ENCODE measurements at regions not wholly inside any gene's neighbourhood (a gene's known extent, or its start where the extent isn't known, plus 50 kb on each side); places are given as distances from the start of the nearest gene placed in this dataset.
"Not testable (repeated sequence)": the region's sequence is repeated elsewhere in the genome, so short reads cannot be mapped to it uniquely, and the experiment has no call there.

- Mint-ChIP-seq H3K27ac (no peak overlapping the region), H3K4me1 (no peaks in the 10 kb centered on the region), H3K27me3 (peaks cover 2% of the 10 kb centered on the region), H3K36me3 (ENCODE audit: low read depth) (no peaks in the 10 kb centered on the region), H3K4me3 (no peak overlapping the region), H3K9me3 (no peaks in the 10 kb centered on the region)
- no peak for DNase-seq
- intact Hi-C loops (cut with micrococcal nuclease): no loop called here
Observed at GRCh38 chr6:85772641-85773040, 130.0 kb upstream of the SYNCRIP start.

DNA sequence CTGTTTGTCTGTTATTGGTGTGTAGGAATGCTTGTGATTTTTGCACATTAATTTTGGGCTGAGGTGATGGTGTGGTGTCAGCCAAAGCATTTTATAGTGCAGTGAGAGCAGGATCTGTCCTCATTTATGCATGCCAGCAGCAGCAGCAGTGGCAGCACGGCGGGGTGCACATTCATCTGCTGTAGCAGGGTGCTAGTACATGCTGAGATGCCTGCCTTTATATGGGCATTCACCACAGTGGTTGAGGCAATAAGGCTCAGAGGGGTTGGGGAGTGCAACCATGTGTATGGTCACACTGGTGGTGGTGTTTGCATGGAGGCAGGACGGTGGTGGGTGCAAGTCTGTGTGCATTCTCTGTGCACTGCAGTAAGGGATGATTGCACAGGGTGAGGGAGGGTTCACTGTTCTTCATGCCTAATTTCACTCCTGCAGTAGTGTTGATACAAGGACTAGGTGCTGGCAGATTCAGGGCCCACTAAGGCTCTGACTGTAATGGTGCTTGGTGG is 129.3 kb upstream of the SYNCRIP start:
- H3K4me3 Mint-ChIP-seq: no peak overlapping the region
- no peaks in the 10 kb centered on the region for H3K4me1 Mint-ChIP-seq
- no peaks in the 10 kb centered on the region for H3K36me3 Mint-ChIP-seq (ENCODE audit: low read depth)
- no peaks in the 10 kb centered on the region for H3K9me3 Mint-ChIP-seq
- intact Hi-C loops (cut with micrococcal nuclease): no loop called here
- DNase-seq: no peak
- H3K27me3 Mint-ChIP-seq: peaks cover 2% of the 10 kb centered on the region
- H3K27ac Mint-ChIP-seq: no peak overlapping the region

DNA sequence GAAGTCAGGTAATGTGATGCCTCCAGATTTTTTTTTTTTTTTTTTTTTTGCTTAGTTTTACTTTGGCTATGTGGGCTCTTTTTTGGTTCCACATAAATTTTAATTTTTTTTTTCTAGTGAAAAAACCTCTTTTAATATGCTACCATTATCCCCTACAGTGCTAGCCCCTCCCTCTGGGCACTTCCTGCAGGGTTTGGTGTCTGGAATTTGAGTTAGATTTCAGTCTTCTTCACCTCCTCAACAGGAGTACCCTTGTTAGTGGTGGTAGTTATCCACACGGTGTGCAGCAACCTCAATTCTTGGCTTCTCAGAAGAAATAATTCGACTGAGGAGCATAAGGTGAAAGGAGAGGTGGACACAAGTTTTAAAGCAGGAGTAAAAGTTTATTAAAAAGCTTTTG is 128.8 kb upstream of the SYNCRIP start:
- Mint-ChIP-seq H3K27me3 (peaks cover 2% of the 10 kb centered on the region), H3K27ac (no peak overlapping the region), H3K36me3 (ENCODE audit: low read depth) (no peaks in the 10 kb centered on the region), H3K4me3 (no peak overlapping the region), H3K4me1 (no peaks in the 10 kb centered on the region), H3K9me3 (no peaks in the 10 kb centered on the region)
- no peak for DNase-seq
- intact Hi-C loops (cut with micrococcal nuclease): no loop called here

- no peak for DNase-seq
- Mint-ChIP-seq H3K27ac (no peak overlapping the region), H3K4me1 (no peaks in the 10 kb centered on the region), H3K27me3 (peaks cover 4% of the 10 kb centered on the region), H3K36me3 (ENCODE audit: low read depth) (no peaks in the 10 kb centered on the region), H3K9me3 (no peaks in the 10 kb centered on the region), H3K4me3 (no peak overlapping the region)
- intact Hi-C loops (cut with micrococcal nuclease): no loop called here
Observed at GRCh38 chr6:85764844-85765243, 122.2 kb upstream of the SYNCRIP start.

- Mint-ChIP-seq H3K4me1 (no peaks in the 10 kb centered on the region), H3K36me3 (ENCODE audit: low read depth) (no peaks in the 10 kb centered on the region), H3K9me3 (no peaks in the 10 kb centered on the region), H3K4me3 (no peak overlapping the region), H3K27ac (no peak overlapping the region), H3K27me3 (peaks cover 10% of the 10 kb centered on the region)
- intact Hi-C loops (cut with micrococcal nuclease): loop anchor here (5.0 kb wide), 2 partner anchors 1100 to 1270 kb away; no protein-coding TSS in a partner anchor
- no peak for DNase-seq
Observed at GRCh38 chr6:85756982-85757381, 114.3 kb upstream of the SYNCRIP start.

DNA sequence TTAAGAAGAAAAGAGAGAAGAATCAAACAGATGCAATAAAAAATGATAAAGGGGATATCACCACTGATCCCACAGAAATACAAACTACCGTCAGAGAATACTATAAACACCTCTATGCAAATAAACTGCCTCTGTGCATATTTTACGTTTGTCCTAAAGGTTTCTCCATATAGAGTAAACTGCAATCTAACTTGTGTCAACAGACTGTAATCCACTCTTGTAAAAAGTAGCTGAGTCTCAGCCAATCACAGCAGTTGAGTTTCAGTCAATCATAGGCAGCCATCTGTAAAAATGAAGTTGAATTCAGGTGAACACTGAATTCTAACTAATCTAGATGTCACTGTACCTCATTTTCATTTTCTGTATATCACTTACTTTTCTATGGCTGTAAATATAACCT is 112.2 kb upstream of the SYNCRIP start:
- Mint-ChIP-seq H3K4me3 (no peak overlapping the region), H3K27me3 (peaks cover 6% of the 10 kb centered on the region), H3K36me3 (ENCODE audit: low read depth) (no peaks in the 10 kb centered on the region), H3K27ac (no peak overlapping the region), H3K9me3 (no peaks in the 10 kb centered on the region), H3K4me1 (no peaks in the 10 kb centered on the region)
- intact Hi-C loops (cut with micrococcal nuclease): loop anchor here (5.0 kb wide), 2 partner anchors 1102 to 1272 kb away; no protein-coding TSS in a partner anchor
- DNase-seq: no peak

GRCh38 chr6:85752602-85753001 is 109.9 kb upstream of the SYNCRIP start:
- H3K4me3 Mint-ChIP-seq: no peak overlapping the region
- DNase-seq: no peak
- intact Hi-C loops (cut with micrococcal nuclease): no loop called here
- peaks cover 4% of the 10 kb centered on the region for H3K27me3 Mint-ChIP-seq
- no peaks in the 10 kb centered on the region for H3K9me3 Mint-ChIP-seq
- no peaks in the 10 kb centered on the region for H3K4me1 Mint-ChIP-seq
- no peaks in the 10 kb centered on the region for H3K36me3 Mint-ChIP-seq (ENCODE audit: low read depth)
- H3K27ac Mint-ChIP-seq: no peak overlapping the region

DNA sequence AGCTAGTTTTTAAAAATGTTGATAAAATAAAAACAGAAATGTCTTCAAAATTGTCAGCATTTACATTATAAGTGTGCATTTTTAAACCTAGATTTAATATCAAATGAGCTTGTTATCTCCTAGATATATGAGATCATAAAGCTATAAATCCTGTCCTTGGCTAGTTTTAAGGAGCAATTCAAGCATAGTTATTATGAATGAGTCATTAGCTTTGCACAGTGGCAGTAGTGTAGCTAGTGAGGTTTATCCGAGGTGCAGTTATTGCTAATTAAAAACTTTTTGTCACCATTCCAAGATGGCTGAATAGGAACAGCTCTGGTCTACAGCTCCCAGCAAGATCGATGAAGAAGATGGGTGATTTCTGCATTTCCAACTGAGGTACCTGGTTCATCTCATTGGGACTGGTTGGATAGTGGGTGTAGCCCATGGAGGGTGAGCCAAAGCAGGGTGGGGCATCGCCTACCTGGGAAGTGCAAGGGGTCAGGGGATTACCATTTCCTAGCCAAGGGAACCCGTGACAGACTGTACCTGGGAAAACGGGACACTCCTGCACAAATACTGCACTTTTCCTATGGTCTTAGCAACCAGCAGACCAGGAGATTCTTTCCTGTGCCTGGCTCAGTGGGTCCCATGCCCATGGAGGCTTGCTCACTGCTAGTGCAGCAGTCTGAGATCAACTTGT is 108.8 kb upstream of the SYNCRIP start:
- H3K4me3 Mint-ChIP-seq: no peak overlapping the region
- H3K27ac Mint-ChIP-seq: no peak overlapping the region
- H3K36me3 Mint-ChIP-seq (ENCODE audit: low read depth): no peaks in the 10 kb centered on the region
- H3K27me3 Mint-ChIP-seq: peaks cover 4% of the 10 kb centered on the region
- H3K4me1 Mint-ChIP-seq: no peaks in the 10 kb centered on the region
- no peaks in the 10 kb centered on the region for H3K9me3 Mint-ChIP-seq
- no peak for DNase-seq
- intact Hi-C loops (cut with micrococcal nuclease): no loop called here

DNA sequence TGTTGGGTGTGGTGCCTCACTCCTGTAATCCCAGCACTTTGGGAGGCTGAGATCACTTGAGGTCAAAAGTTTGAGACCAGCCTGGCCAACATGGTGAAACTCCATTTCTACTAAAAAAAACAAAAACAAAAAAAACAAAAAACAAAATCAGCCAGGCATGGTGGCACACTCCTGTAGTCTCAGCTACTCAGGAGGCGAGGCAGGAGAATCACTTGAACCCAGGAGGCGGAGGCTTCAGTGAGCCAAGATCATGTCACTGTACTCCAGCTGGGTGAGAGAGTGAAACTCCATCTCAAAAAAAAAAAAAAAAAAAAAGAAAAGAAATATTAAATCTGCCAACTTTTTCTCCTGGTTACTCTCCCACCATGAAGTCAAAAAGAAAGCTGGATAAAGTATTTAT is 107.5 kb upstream of the SYNCRIP start:
- DNase-seq; H3K4me3 Mint-ChIP-seq; H3K27me3 Mint-ChIP-seq; H3K27ac Mint-ChIP-seq; H3K9me3 Mint-ChIP-seq; intact Hi-C loops (cut with micrococcal nuclease); H3K36me3 Mint-ChIP-seq (ENCODE audit: low read depth); H3K4me1 Mint-ChIP-seq: not testable (repeated sequence)

DNA sequence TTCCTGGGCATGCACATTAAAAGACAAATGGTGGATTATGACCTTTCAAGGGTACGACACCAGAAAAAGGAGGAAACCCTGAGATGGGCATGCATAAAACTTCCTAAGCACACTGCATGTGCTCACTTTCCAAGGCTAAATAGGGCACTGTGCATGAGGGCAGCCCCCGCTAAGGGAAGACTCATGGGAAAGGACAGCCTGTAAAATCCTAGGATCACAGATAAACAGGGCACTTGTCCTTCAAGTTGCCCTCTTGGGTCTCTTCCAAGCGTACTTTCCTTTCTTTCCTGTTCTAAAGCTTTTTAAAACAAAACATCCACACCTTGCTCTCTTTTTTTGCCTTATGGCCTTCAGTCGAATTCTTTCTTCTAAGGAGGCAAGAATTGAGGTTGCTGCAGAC is 106.5 kb upstream of the SYNCRIP start:
- H3K4me1 Mint-ChIP-seq: no peaks in the 10 kb centered on the region
- H3K27me3 Mint-ChIP-seq: peaks cover 2% of the 10 kb centered on the region
- no peaks in the 10 kb centered on the region for H3K36me3 Mint-ChIP-seq (ENCODE audit: low read depth)
- intact Hi-C loops (cut with micrococcal nuclease): no loop called here
- H3K4me3 Mint-ChIP-seq: no peak overlapping the region
- H3K9me3 Mint-ChIP-seq: no peaks in the 10 kb centered on the region
- no peak for DNase-seq
- H3K27ac Mint-ChIP-seq: no peak overlapping the region

GRCh38 chr6:85747666-85748065 is 105.0 kb upstream of the SYNCRIP start:
- no peaks in the 10 kb centered on the region for H3K4me1 Mint-ChIP-seq
- no peak for DNase-seq
- intact Hi-C loops (cut with micrococcal nuclease): no loop called here
- no peaks in the 10 kb centered on the region for H3K9me3 Mint-ChIP-seq
- no peak overlapping the region for H3K27ac Mint-ChIP-seq
- no peaks in the 10 kb centered on the region for H3K27me3 Mint-ChIP-seq
- H3K4me3 Mint-ChIP-seq: no peak overlapping the region
- no peaks in the 10 kb centered on the region for H3K36me3 Mint-ChIP-seq (ENCODE audit: low read depth)

DNA sequence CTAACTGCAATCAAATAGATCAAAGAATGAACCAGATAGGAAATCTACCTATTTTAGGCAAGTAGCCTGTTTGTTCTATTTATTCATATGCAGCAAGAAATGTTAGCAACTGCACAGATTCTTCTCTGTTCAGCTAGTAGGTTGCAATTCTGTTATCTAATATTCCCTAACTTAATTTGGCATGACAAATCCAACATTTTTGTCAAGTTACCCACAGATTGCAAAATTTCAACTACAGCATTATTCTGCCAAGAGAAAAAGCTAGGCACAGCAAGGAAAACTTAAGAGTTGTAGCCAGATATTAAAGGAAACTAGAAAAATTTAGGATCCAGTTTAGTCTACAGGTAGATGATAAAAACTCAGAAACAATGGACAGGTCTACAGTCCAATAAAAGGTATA is 104.4 kb upstream of the SYNCRIP start:
- Mint-ChIP-seq H3K4me1 (no peaks in the 10 kb centered on the region), H3K27ac (no peak overlapping the region), H3K36me3 (ENCODE audit: low read depth) (no peaks in the 10 kb centered on the region), H3K9me3 (peaks cover under 1% of the 10 kb centered on the region), H3K27me3 (no peaks in the 10 kb centered on the region), H3K4me3 (no peak overlapping the region)
- intact Hi-C loops (cut with micrococcal nuclease): no loop called here
- no peak for DNase-seq

GRCh38 chr6:85744433-85744970 is 101.8 kb upstream of the SYNCRIP start:
- Mint-ChIP-seq H3K4me3 (no peak overlapping the region), H3K9me3 (peaks cover 4% of the 10 kb centered on the region), H3K27ac (no peak overlapping the region), H3K4me1 (no peaks in the 10 kb centered on the region), H3K36me3 (ENCODE audit: low read depth) (no peaks in the 10 kb centered on the region), H3K27me3 (no peaks in the 10 kb centered on the region)
- intact Hi-C loops (cut with micrococcal nuclease): no loop called here
- no peak for DNase-seq

DNA sequence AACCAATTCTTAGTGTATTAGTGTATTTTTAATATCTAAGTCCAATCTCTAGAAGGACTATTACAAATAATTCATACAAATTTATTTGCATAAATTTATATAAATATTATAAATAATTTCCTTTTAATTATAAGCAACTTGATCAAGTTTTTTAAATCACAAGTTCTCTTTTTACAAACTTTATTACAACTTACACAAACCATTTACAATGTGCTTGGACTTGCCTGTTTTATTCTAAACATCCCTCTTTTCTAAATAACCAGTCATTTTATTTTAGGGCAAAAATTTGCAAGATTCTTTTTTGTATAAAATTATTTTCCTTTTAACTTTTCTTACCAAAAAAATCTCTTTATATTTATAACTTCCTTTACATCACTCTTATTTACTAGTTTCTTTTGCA is 83.5 kb upstream of the SYNCRIP start:
- Mint-ChIP-seq H3K36me3 (ENCODE audit: low read depth) (no peaks in the 10 kb centered on the region), H3K4me1 (no peaks in the 10 kb centered on the region), H3K4me3 (no peak overlapping the region), H3K9me3 (peaks cover 3% of the 10 kb centered on the region), H3K27me3 (peaks cover 2% of the 10 kb centered on the region), H3K27ac (no peak overlapping the region)
- intact Hi-C loops (cut with micrococcal nuclease): no loop called here
- DNase-seq: no peak

- Mint-ChIP-seq H3K36me3 (ENCODE audit: low read depth) (no peaks in the 10 kb centered on the region), H3K4me1 (no peaks in the 10 kb centered on the region), H3K27me3 (peaks cover 2% of the 10 kb centered on the region), H3K4me3 (no peak overlapping the region), H3K9me3 (peaks cover 14% of the 10 kb centered on the region), H3K27ac (no peak overlapping the region)
- DNase-seq: no peak
- intact Hi-C loops (cut with micrococcal nuclease): no loop called here
Observed at GRCh38 chr6:85715797-85716196, 73.1 kb upstream of the SYNCRIP start.
